ENCODE measurements at regions not wholly inside any gene's neighbourhood (a gene's known extent, or its start where the extent isn't known, plus 50 kb on each side); places are given as distances from the start of the nearest gene placed in this dataset.
A peak's percentile ranks its signal among the peaks of the same experiment; 100 is the strongest.

- no TSS peak for BruUV-seq (replicated peaks)
- CTCF ChIA-PET: no interaction called here
- Mint-ChIP-seq H3K27ac (ENCODE audit: unreplicated experiment) (no peak overlapping the region), H3K9me3 (ENCODE audit: unreplicated experiment) (no peaks in the 10 kb centered on the region), H3K36me3 (ENCODE audit: insufficient read depth, unreplicated experiment) (no peaks in the 10 kb centered on the region), H3K27me3 (ENCODE audit: insufficient read depth, unreplicated experiment) (no peaks in the 10 kb centered on the region), H3K4me1 (ENCODE audit: low read depth, unreplicated experiment) (peaks cover 30% of the 10 kb centered on the region), H3K4me3 (ENCODE audit: unreplicated experiment) (no peak overlapping the region)
- H3K27me3 ChIP-seq (replicated peaks; ENCODE audit: control insufficient read depth, insufficient read depth, low read length): no peaks in the 10 kb centered on the region
- DNase-seq: no peak
- no peaks in the 10 kb centered on the region for H3K36me3 ChIP-seq (ENCODE audit: control insufficient read depth, insufficient read depth, low read length)
- intact Hi-C loops (cut with micrococcal nuclease; ENCODE audit: unreplicated experiment): loop anchor here (5.0 kb wide), 2 partner anchors 69 to 71 kb away; no protein-coding TSS in a partner anchor
- no peak overlapping the region for H3K4me3 ChIP-seq (ENCODE audit: low read depth, low read length)
- peaks cover 68% of the 10 kb centered on the region for H3K4me1 ChIP-seq
- H3K9me3 ChIP-seq: 0 out of 2 replicates have a peak, but pooled peaks cover 5% of the 10 kb centered on the region
- TF ChIP-seq CTCF (IDR thresholded peaks at IDR 0.05; ENCODE audit: insufficient read depth in 1 of 2, low read depth in 1 of 2, low read length in 1 of 2, severe bottlenecking in 1 of 2, unreplicated experiment in 1 of 2): no peak
- POLR2A ChIA-PET: no interaction called here
Observed at GRCh38 chr6:167748046-167748445, 78.7 kb upstream of the AFDN start.

GRCh38 chr6:167748458-167749379 is 78.0 kb upstream of the AFDN start:
- CTCF ChIA-PET: no interaction called here
- peaks cover 61% of the 10 kb centered on the region for H3K4me1 ChIP-seq
- no TSS peak for BruUV-seq (replicated peaks)
- Mint-ChIP-seq H3K4me3 (ENCODE audit: unreplicated experiment) (no peak overlapping the region), H3K27me3 (ENCODE audit: insufficient read depth, unreplicated experiment) (no peaks in the 10 kb centered on the region), H3K4me1 (ENCODE audit: low read depth, unreplicated experiment) (peaks cover 28% of the 10 kb centered on the region), H3K27ac (ENCODE audit: unreplicated experiment) (no peak overlapping the region), H3K9me3 (ENCODE audit: unreplicated experiment) (no peaks in the 10 kb centered on the region), H3K36me3 (ENCODE audit: insufficient read depth, unreplicated experiment) (no peaks in the 10 kb centered on the region)
- H3K36me3 ChIP-seq (ENCODE audit: control insufficient read depth, insufficient read depth, low read length): no peaks in the 10 kb centered on the region
- no peak for DNase-seq
- no peak for TF ChIP-seq CTCF (IDR thresholded peaks at IDR 0.05; ENCODE audit: insufficient read depth in 1 of 2, low read depth in 1 of 2, low read length in 1 of 2, severe bottlenecking in 1 of 2, unreplicated experiment in 1 of 2)
- H3K9me3 ChIP-seq: 0 out of 2 replicates have a peak, but pooled peaks cover 4% of the 10 kb centered on the region
- H3K4me3 ChIP-seq (ENCODE audit: low read depth, low read length): no peak overlapping the region
- no peaks in the 10 kb centered on the region for H3K27me3 ChIP-seq (replicated peaks; ENCODE audit: control insufficient read depth, insufficient read depth, low read length)
- intact Hi-C loops (cut with micrococcal nuclease; ENCODE audit: unreplicated experiment): loop anchor here (5.0 kb wide), 2 partner anchors 69 to 71 kb away; no protein-coding TSS in a partner anchor
- POLR2A ChIA-PET: no interaction called here

- Histone ChIP-seq H3K4me1 (peaks cover 45% of the 10 kb centered on the region), H3K9me3 (no peaks in the 10 kb centered on the region), H3K4me3 (ENCODE audit: low read depth, low read length) (no peak overlapping the region), H3K27me3 (replicated peaks; ENCODE audit: control insufficient read depth, insufficient read depth, low read length) (no peaks in the 10 kb centered on the region), H3K36me3 (ENCODE audit: control insufficient read depth, insufficient read depth, low read length) (no peaks in the 10 kb centered on the region)
- POLR2A ChIA-PET: interaction anchor here (0.6 kb wide), 1 partner anchor 78 kb away, joined by 4 read pairs; no protein-coding TSS in a partner anchor
- peak overlapping the region; percentile 78 for H3K27ac Mint-ChIP-seq (ENCODE audit: unreplicated experiment)
- H3K4me3 Mint-ChIP-seq (ENCODE audit: unreplicated experiment): no peak overlapping the region
- TF ChIP-seq CTCF (IDR thresholded peaks at IDR 0.05; ENCODE audit: insufficient read depth in 1 of 2, low read depth in 1 of 2, low read length in 1 of 2, severe bottlenecking in 1 of 2, unreplicated experiment in 1 of 2): no peak
- H3K4me1 Mint-ChIP-seq (ENCODE audit: low read depth, unreplicated experiment): peaks cover 28% of the 10 kb centered on the region
- intact Hi-C loops (cut with micrococcal nuclease; ENCODE audit: unreplicated experiment): no loop called here
- H3K27me3 Mint-ChIP-seq (ENCODE audit: insufficient read depth, unreplicated experiment): no peaks in the 10 kb centered on the region
- CTCF ChIA-PET: no interaction called here
- H3K36me3 Mint-ChIP-seq (ENCODE audit: insufficient read depth, unreplicated experiment): no peaks in the 10 kb centered on the region
- DNase-seq: peak; percentile 90
- BruUV-seq (replicated peaks): no TSS peak
- H3K9me3 Mint-ChIP-seq (ENCODE audit: unreplicated experiment): no peaks in the 10 kb centered on the region
Observed at GRCh38 chr6:167750956-167751358, 75.8 kb upstream of the AFDN start.
